IMR-90 (cell line): ENCODE measurements at regions not wholly inside any gene's neighbourhood (a gene's known extent, or its start where the extent isn't known, plus 50 kb on each side); places are given as distances from the start of the nearest gene placed in this dataset.

ENCODE experiments used
- MAFK ChIP-seq: IDR thresholded peaks from 2 replicates; pipeline ENCODE4 v1.6.1; 2012; ENCODE audit warnings: low read depth, low read length, improper control_type of control experiment
- MXI1 ChIP-seq: IDR thresholded peaks from 2 replicates; pipeline ENCODE4 v1.6.1; 2012; ENCODE audit warnings: low read depth, mild to moderate bottlenecking, low read length, moderate library complexity, borderline replicate concordance
- POLR2A ChIP-seq: IDR thresholded peaks from 2 replicates; pipeline ENCODE4 v1.6.1; 2012; ENCODE audit warnings: mild to moderate bottlenecking, low read depth, low read length
- RAD21 ChIP-seq: IDR thresholded peaks from 2 replicates; pipeline ENCODE4 v1.6.1; 2012; ENCODE audit warnings: low read length, improper control_type of control experiment
- RFX5 ChIP-seq: IDR thresholded peaks from 2 replicates; pipeline ENCODE4 v1.8.0; 2012; ENCODE audit warnings: low read depth, mild to moderate bottlenecking, low read length, moderate library complexity
- SMC3 ChIP-seq: fragments of 150-350 bp; IDR thresholded peaks from 2 replicates; pipeline ENCODE4 v1.6.1; 2016; ENCODE audit warnings: low read depth, mild to moderate bottlenecking, antibody characterized with exemption, low read length, moderate library complexity
- TF ChIP-seq, protein P1 (sequence below): conservative IDR thresholded peaks from 2 replicates; pipeline ENCODE4 v1.5.1; 2012; ENCODE audit warnings: mild to moderate bottlenecking, low read depth, low read length, improper control_type of control experiment

DNA sequence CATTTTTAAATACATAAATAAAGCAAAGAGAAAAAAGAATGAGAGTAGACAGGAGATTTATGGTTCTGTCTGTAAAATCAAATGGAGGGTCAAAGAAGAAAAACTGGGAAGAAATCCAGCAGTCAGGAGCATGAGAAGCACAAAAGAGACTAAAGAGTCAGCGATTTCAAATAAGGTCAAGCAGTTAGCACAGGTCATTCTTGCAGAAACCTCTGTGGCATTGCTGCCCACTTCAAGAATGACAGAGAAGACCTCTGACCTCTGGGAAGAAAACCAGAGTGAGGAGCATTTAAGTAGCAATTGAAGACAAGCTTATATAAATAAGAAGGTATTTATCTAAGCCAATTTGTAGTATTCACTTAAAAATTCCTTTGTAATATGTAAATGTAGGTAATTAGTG lies 172.0 kb upstream of the SPOPL start:
- TF ChIP-seq, protein P1, sequence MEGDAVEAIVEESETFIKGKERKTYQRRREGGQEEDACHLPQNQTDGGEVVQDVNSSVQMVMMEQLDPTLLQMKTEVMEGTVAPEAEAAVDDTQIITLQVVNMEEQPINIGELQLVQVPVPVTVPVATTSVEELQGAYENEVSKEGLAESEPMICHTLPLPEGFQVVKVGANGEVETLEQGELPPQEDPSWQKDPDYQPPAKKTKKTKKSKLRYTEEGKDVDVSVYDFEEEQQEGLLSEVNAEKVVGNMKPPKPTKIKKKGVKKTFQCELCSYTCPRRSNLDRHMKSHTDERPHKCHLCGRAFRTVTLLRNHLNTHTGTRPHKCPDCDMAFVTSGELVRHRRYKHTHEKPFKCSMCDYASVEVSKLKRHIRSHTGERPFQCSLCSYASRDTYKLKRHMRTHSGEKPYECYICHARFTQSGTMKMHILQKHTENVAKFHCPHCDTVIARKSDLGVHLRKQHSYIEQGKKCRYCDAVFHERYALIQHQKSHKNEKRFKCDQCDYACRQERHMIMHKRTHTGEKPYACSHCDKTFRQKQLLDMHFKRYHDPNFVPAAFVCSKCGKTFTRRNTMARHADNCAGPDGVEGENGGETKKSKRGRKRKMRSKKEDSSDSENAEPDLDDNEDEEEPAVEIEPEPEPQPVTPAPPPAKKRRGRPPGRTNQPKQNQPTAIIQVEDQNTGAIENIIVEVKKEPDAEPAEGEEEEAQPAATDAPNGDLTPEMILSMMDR, result no peak
- TF ChIP-seq SMC3, result no peak
- TF ChIP-seq MXI1, result no peak
- no peak for TF ChIP-seq RFX5
- no peak for TF ChIP-seq POLR2A
- no peak for TF ChIP-seq MAFK
- no peak for TF ChIP-seq RAD21
